Activated CD8-positive, alpha-beta memory T cell treated with anti-CD3 and anti-CD28 coated beads for 36 hours (primary cell): ENCODE measurements at regions not wholly inside any gene's neighbourhood (a gene's known extent, or its start where the extent isn't known, plus 50 kb on each side); places are given as distances from the start of the nearest gene placed in this dataset.

Source experiments
- CTCF ChIA-PET: fragments of 350-600 bp; sonication (Branson Sonifier 250); formaldehyde crosslinking; loops from one replicate; lab custom pipeline; 2021; ENCODE audit warnings: antibody characterized with exemption; lab: Charles Lee
- POLR2A ChIA-PET: fragments of 350-600 bp; sonication (Branson Sonifier 250); formaldehyde crosslinking; loops from one replicate; lab custom pipeline; 2021; ENCODE audit warnings: antibody characterized with exemption; lab: Charles Lee

- CTCF ChIA-PET, result interaction anchor here (0.5 to 2.1 kb wide), 26 partner anchors 9 to 453 kb away, joined by 3 to 13 read pairs (median 4); no protein-coding TSS in a partner anchor
- POLR2A ChIA-PET, result interaction anchor here (0.5 to 1.3 kb wide), 3 partner anchors 81 to 560 kb away, joined by 3 to 6 read pairs (median 5); no protein-coding TSS in a partner anchor
Observed at GRCh38 chr6:90393232-90393884, 96.7 kb upstream of the BACH2 start.

- ChIA-PET POLR2A (no interaction called here), CTCF (interaction anchor here (1.3 kb wide), 1 partner anchor 97 kb away, joined by 3 read pairs; no protein-coding TSS in a partner anchor)
Observed at GRCh38 chr6:90390379-90390778, 93.7 kb upstream of the BACH2 start.

GRCh38 chr6:90388395-90388794 is 91.8 kb upstream of the BACH2 start:
- ChIA-PET CTCF (interaction anchor here (0.9 to 1.3 kb wide), 3 partner anchors 29 to 92 kb away, joined by 3 to 4 read pairs (median 4); no protein-coding TSS in a partner anchor), POLR2A (no interaction called here)

GRCh38 chr6:90387826-90388225 is 91.2 kb upstream of the BACH2 start:
- CTCF ChIA-PET, result interaction anchor here (1.2 to 1.3 kb wide), 2 partner anchors 30 to 91 kb away, joined by 4 read pairs; no protein-coding TSS in a partner anchor
- POLR2A ChIA-PET, result no interaction called here

- POLR2A ChIA-PET, result interaction anchor here (0.7 kb wide), 1 partner anchor 567 kb away, joined by 3 read pairs; no protein-coding TSS in a partner anchor
- CTCF ChIA-PET, result interaction anchor here (1.2 to 1.3 kb wide), 3 partner anchors 30 to 103 kb away, joined by 3 to 4 read pairs (median 4); no protein-coding TSS in a partner anchor
Observed at GRCh38 chr6:90387383-90387775, 90.7 kb upstream of the BACH2 start.

- CTCF ChIA-PET, result interaction anchor here (0.6 to 1.3 kb wide), 2 partner anchors 18 to 102 kb away, joined by 3 read pairs; no protein-coding TSS in a partner anchor
- POLR2A ChIA-PET, result interaction anchor here (0.7 to 1.1 kb wide), 2 partner anchors 12 to 567 kb away, joined by 3 read pairs; no protein-coding TSS in a partner anchor
Observed at GRCh38 chr6:90386399-90387382, 90.0 kb upstream of the BACH2 start.

GRCh38 chr6:90385759-90386313 is 89.2 kb upstream of the BACH2 start:
- CTCF ChIA-PET, result interaction anchor here (0.6 kb wide), 1 partner anchor 19 kb away, joined by 3 read pairs; no protein-coding TSS in a partner anchor
- POLR2A ChIA-PET, result interaction anchor here (1.1 kb wide), 1 partner anchor 13 kb away, joined by 3 read pairs; no protein-coding TSS in a partner anchor

- ChIA-PET POLR2A (no interaction called here), CTCF (interaction anchor here (1.8 kb wide), 1 partner anchor 9 kb away, joined by 4 read pairs; no protein-coding TSS in a partner anchor)
Observed at GRCh38 chr6:90384720-90385119, 88.1 kb upstream of the BACH2 start.

- ChIA-PET CTCF (interaction anchor here (0.8 to 1.8 kb wide), 3 partner anchors 10 to 96 kb away, joined by 3 to 5 read pairs (median 4); no protein-coding TSS in a partner anchor), POLR2A (interaction anchor here (0.6 to 0.8 kb wide), 4 partner anchors 35 to 99 kb away, joined by 3 to 6 read pairs (median 4); no protein-coding TSS in a partner anchor)
Observed at GRCh38 chr6:90383196-90383822, 86.7 kb upstream of the BACH2 start.

GRCh38 chr6:90382760-90383159 is 86.1 kb upstream of the BACH2 start:
- POLR2A ChIA-PET, result interaction anchor here (0.6 to 0.8 kb wide), 4 partner anchors 35 to 98 kb away, joined by 3 to 6 read pairs (median 4); no protein-coding TSS in a partner anchor
- CTCF ChIA-PET, result interaction anchor here (0.8 to 1.1 kb wide), 2 partner anchors 77 to 96 kb away, joined by 3 to 5 read pairs; no protein-coding TSS in a partner anchor

GRCh38 chr6:90375681-90376439 is 79.2 kb upstream of the BACH2 start:
- ChIA-PET POLR2A (no interaction called here), CTCF (interaction anchor here (0.6 kb wide), 1 partner anchor 496 kb away, joined by 3 read pairs; no protein-coding TSS in a partner anchor)

- ChIA-PET POLR2A (interaction anchor here (1.1 kb wide), 1 partner anchor 24 kb away, joined by 3 read pairs; no protein-coding TSS in a partner anchor), CTCF (no interaction called here)
Observed at GRCh38 chr6:90374201-90374600, 77.6 kb upstream of the BACH2 start.

GRCh38 chr6:90372885-90373284 is 76.2 kb upstream of the BACH2 start:
- POLR2A ChIA-PET, result no interaction called here
- CTCF ChIA-PET, result interaction anchor here (1.2 to 2.2 kb wide), 2 partner anchors 20 to 106 kb away, joined by 4 to 9 read pairs; no protein-coding TSS in a partner anchor

- ChIA-PET POLR2A (no interaction called here), CTCF (interaction anchor here (1.2 to 2.2 kb wide), 2 partner anchors 21 to 106 kb away, joined by 4 to 9 read pairs; no protein-coding TSS in a partner anchor)
Observed at GRCh38 chr6:90372450-90372849, 75.8 kb upstream of the BACH2 start.

- CTCF ChIA-PET, result interaction anchor here (0.9 kb wide), 2 partner anchors 22 to 109 kb away, joined by 3 read pairs; no protein-coding TSS in a partner anchor
- POLR2A ChIA-PET, result interaction anchor here (0.6 kb wide), 1 partner anchor 75 kb away, joined by 3 read pairs; no protein-coding TSS in a partner anchor
Observed at GRCh38 chr6:90370493-90370959, 73.9 kb upstream of the BACH2 start.

- ChIA-PET CTCF (interaction anchor here (0.7 to 1.3 kb wide), 3 partner anchors 23 to 104 kb away, joined by 3 to 4 read pairs (median 3); no protein-coding TSS in a partner anchor), POLR2A (interaction anchor here (0.6 kb wide), 2 partner anchors 74 to 96 kb away, joined by 3 read pairs; no protein-coding TSS in a partner anchor)
Observed at GRCh38 chr6:90369651-90370050, 73.0 kb upstream of the BACH2 start.
